Neural progenitor cell (in vitro differentiated cells): ENCODE measurements at regions not wholly inside any gene's neighbourhood (a gene's known extent, or its start where the extent isn't known, plus 50 kb on each side); places are given as distances from the start of the nearest gene placed in this dataset.
"Not testable (repeated sequence)": the region's sequence is repeated elsewhere in the genome, so short reads cannot be mapped to it uniquely, and the experiment has no call there.

Source experiments
- CTCF ChIP-seq: fragments of 200-600 bp; sonication (generic); IDR thresholded peaks from 2 replicates; pipeline ENCODE4 v1.5.1; 2017; ENCODE audit warnings: antibody characterized with exemption, mild to moderate bottlenecking
- EZH2 ChIP-seq: fragments of 200-600 bp; sonication (generic); IDR thresholded peaks from 2 replicates; pipeline ENCODE4 v1.6.1; 2017; ENCODE audit warnings: antibody characterized with exemption, mild to moderate bottlenecking, moderate library complexity

- not testable (repeated sequence) for TF ChIP-seq EZH2, CTCF
Measured at GRCh38 chr6:125458493-125458892, 156.7 kb upstream of the HDDC2 start.
